ENCODE measurements at regions not wholly inside any gene's neighbourhood (a gene's known extent, or its start where the extent isn't known, plus 50 kb on each side); places are given as distances from the start of the nearest gene placed in this dataset.

DNA sequence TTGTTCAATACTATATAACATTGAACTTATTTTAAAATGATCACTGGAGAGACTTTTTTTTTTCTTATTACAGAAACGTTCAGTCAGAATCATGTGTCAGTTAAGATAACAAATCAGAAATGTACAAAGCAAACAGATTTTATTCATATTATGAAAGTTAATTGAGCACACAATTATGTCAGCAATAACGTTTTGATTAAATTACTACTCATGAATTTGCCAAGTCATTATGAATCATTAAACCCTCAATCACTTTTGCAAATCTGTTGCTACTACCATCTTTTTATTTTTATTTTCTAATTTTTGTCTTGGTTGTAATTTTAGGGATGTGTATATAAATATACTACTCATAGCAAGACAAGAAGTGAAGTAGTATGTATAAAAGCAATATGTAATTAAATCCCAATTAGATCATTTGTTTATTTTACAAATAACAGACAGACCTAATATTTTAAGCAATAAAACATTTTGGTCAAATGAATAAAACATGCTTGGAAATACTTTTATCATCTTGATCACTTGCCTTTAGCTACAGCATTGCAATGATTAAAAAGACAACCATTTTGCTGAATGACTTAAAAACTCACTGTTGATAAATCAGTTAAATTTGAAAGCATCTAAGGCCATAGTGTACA, 893.4 kb upstream of the MIR17HG start (continued):
- TF ChIP-seq EGR1 (conservative IDR thresholded peaks at IDR 0.05) (no peak), ZNF212 (CRISPR knock-in tag; IDR thresholded peaks at IDR 0.05) (no peak), ZNF316 (IDR thresholded peaks at IDR 0.05) (peak; percentile 77; the same call in 1 of the 2 replicates)

DNA sequence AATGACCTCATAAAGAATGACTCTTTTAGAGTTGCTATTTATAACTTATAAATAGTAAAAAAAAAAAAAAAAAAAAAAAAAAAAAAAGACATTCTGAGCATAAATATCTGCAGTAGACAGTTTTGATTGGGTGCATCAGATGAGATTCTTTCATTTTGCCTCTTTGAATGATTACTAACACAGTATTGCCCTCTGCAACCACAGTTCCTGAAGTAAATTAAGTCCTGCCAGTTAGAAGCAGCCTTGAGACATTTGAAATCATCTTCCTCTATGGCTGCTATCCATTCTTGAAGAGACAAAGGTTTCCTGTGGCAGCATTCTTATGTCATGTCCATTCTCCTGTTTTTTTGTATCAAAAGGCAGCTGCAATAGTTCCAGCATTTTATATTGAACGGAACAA, 892.4 kb upstream of the MIR17HG start:
- TF ChIP-seq IRF2 (CRISPR knock-in tag; IDR thresholded peaks at IDR 0.05) (no peak), ZNF41 (CRISPR knock-in tag; conservative IDR thresholded peaks at IDR 0.05) (no peak), MCM7 (IDR thresholded peaks at IDR 0.05) (no peak), ZNF408 (CRISPR knock-in tag; IDR thresholded peaks at IDR 0.05; ENCODE audit: low read depth) (no peak), NFXL1 (CRISPR knock-in tag; IDR thresholded peaks at IDR 0.05) (no peak), ETS1 (conservative IDR thresholded peaks at IDR 0.05; ENCODE audit: control insufficient read depth, low read depth, low read length) (no peak), THRAP3 (IDR thresholded peaks at IDR 0.05; ENCODE audit: borderline replicate concordance) (no peak), POLR2AphosphoS2 (IDR thresholded peaks at IDR 0.05; ENCODE audit: low read length) (no peak), HMBOX1 (IDR thresholded peaks at IDR 0.05) (no peak), MITF (IDR thresholded peaks at IDR 0.05) (no peak), ZNF239 (CRISPR knock-in tag; IDR thresholded peaks at IDR 0.05) (no peak), SP1 (CRISPR knock-in tag; IDR thresholded peaks at IDR 0.05) (no peak)
- TF ChIP-seq, protein P1, sequence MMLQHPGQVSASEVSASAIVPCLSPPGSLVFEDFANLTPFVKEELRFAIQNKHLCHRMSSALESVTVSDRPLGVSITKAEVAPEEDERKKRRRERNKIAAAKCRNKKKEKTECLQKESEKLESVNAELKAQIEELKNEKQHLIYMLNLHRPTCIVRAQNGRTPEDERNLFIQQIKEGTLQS (IDR thresholded peaks at IDR 0.05), result no peak
- TF ChIP-seq, protein P1 (CRISPR knock-in tag; conservative IDR thresholded peaks at IDR 0.05), result no peak
- no TSS peak for BruUV-seq (replicated peaks)
- H3K79me2 ChIP-seq (ENCODE audit: control insufficient read depth, insufficient read depth, low read length), result no peaks in the 10 kb centered on the region
- no peak overlapping the region for H3K4me2 ChIP-seq (ENCODE audit: insufficient read depth, low read length)
- no peak overlapping the region for H3K27ac ChIP-seq (ENCODE audit: extremely low read depth, low read depth, low read length)
- H3K4me1 ChIP-seq (replicated peaks in 1 of 2; ENCODE audit: control insufficient read depth in 2 of 2, insufficient read depth in 2 of 2, low read length in 2 of 2), result no peaks in the 10 kb centered on the region
- ChIA-PET POLR2A (no interaction called here), CTCF (ENCODE audit: low intra/inter-chr PET ratio) (interaction anchor here (0.6 kb wide), 1 partner anchor 241 kb away, joined by 3 read pairs; no protein-coding TSS in a partner anchor)
- ATAC-seq (no peak), FAIRE-seq (no peak), DNase-seq (ENCODE audit: extremely low read depth in 1 of 4, low spot score in 3 of 4) (no peak)
- 0% methylated on average over 1 of the region's 1 CpG for WGBS (ENCODE audit: insufficient coverage, low coverage, missing lambda C conversion rate)
- no peaks in the 10 kb centered on the region for H3K9me3 ChIP-seq (replicated peaks; ENCODE audit: control insufficient read depth, insufficient read depth, low read depth, low read length)
- no peaks in the 10 kb centered on the region for H3K27me3 ChIP-seq (ENCODE audit: control insufficient read depth in 2 of 2, insufficient read depth in 2 of 2, low read length in 2 of 2)
- no peak overlapping the region for H3K9ac ChIP-seq (ENCODE audit: insufficient read depth in 1 of 2, low read depth in 2 of 2, low read length in 2 of 2)
- H3K4me3 ChIP-seq, result no peak overlapping the region
- no peaks in the 10 kb centered on the region for H3K36me3 ChIP-seq (ENCODE audit: control insufficient read depth, insufficient read depth, low read length)
- no peak overlapping the region for H2AFZ ChIP-seq (ENCODE audit: low read depth, low read length)
- no peaks in the 10 kb centered on the region for H4K20me1 ChIP-seq (replicated peaks; ENCODE audit: control insufficient read depth, insufficient read depth, low read length)
- no peaks in the 10 kb centered on the region for H3K9me1 ChIP-seq (ENCODE audit: control insufficient read depth, insufficient read depth, low read length)
- in situ Hi-C loops (cut with MboI), result no loop called here
- intact Hi-C loops (cut with micrococcal nuclease), result no loop called here

Data from K562 (cell line).